Natural killer cell (primary cell): ENCODE measurements at regions not wholly inside any gene's neighbourhood (a gene's known extent, or its start where the extent isn't known, plus 50 kb on each side); places are given as distances from the start of the nearest gene placed in this dataset.

ENCODE experiments used
- ATAC-seq, 3 donors: fragments of 150-1000 bp in 2 of 3; fragments of 200-7000 bp in 1 of 3; cut with Tn5 transposase; 1 replicate in 1 of 3; 2 replicates in 2 of 3; pipeline ENCODE4 v1.10.0; 2021; ENCODE audit warnings: mild to moderate bottlenecking in 2 of 3, moderate library complexity in 2 of 3
- DNase-seq, 2 donors: peaks; one replicate each; pipeline versions ENCODE4 v3.0.0 to v3.0.0-alpha.2; 2013 to 2021; ENCODE audit warnings: mixed read lengths in 1 of 2
- H3K27ac ChIP-seq: one replicate; pipeline ENCODE4 v1.5.1; 2013; ENCODE audit warnings: mild to moderate bottlenecking, low read length
- H3K27me3 ChIP-seq: one replicate; pipeline ENCODE4 v1.6.1; 2013; ENCODE audit warnings: low read length; ENCODE audit not compliant: control insufficient read depth, insufficient read depth
- H3K36me3 ChIP-seq: one replicate; pipeline ENCODE4 v1.6.1; 2013; ENCODE audit warnings: low read length; ENCODE audit not compliant: control insufficient read depth, insufficient read depth
- H3K4me1 ChIP-seq: one replicate; pipeline ENCODE4 v1.6.1; 2013; ENCODE audit warnings: low read length; ENCODE audit not compliant: control insufficient read depth, insufficient read depth
- H3K4me3 ChIP-seq: one replicate; pipeline ENCODE4 v1.5.1; 2013; ENCODE audit warnings: low read length
- H3K9me3 ChIP-seq: one replicate; pipeline ENCODE4 v1.6.1; 2013; ENCODE audit warnings: low read length; ENCODE audit not compliant: control insufficient read depth, insufficient read depth
- H3K27ac Mint-ChIP-seq, 2 donors: one replicate each; pipeline ENCODE4 v1.8.0; 2022; ENCODE audit warnings: mild to moderate bottlenecking in 2 of 2, mixed read lengths in 2 of 2, moderate library complexity in 1 of 2
- H3K27me3 Mint-ChIP-seq, 2 donors: one replicate each; pipeline ENCODE4 v1.8.0; 2022; ENCODE audit warnings: low read depth in 2 of 2, mixed read lengths in 2 of 2
- H3K36me3 Mint-ChIP-seq: one replicate; pipeline ENCODE4 v1.8.0; 2022; ENCODE audit warnings: mixed read lengths
- H3K4me1 Mint-ChIP-seq, 2 donors: one replicate each; pipeline ENCODE4 v1.8.0; 2022; ENCODE audit warnings: mixed read lengths in 2 of 2
- H3K4me3 Mint-ChIP-seq: one replicate; pipeline ENCODE4 v1.8.0; 2022; ENCODE audit warnings: mild to moderate bottlenecking, moderate library complexity, mixed read lengths
- H3K9me3 Mint-ChIP-seq, 2 donors: one replicate each; pipeline ENCODE4 v1.8.0; 2022; ENCODE audit warnings: mixed read lengths in 2 of 2
- CTCF ChIP-seq: fragments of 200-600 bp; IDR thresholded peaks from one replicate; pipeline ENCODE4 v1.8.0; 2022; ENCODE audit warnings: antibody characterized with exemption
- WGBS: methylation state at CpG from one replicate; pipeline ENCODE4 v1.1.7; 2013; ENCODE audit warnings: missing lambda C conversion rate; ENCODE audit not compliant: insufficient coverage; 5-methylcytosine and 5-hydroxymethylcytosine counted together
- intact Hi-C: fragments of 100-400 bp; cut with micrococcal nuclease; formaldehyde crosslinking; loops from one replicate; pipeline ENCODE4 v1.14.2; 2022

- H3K4me1 Mint-ChIP-seq = no peaks in the 10 kb centered on the region
- Histone ChIP-seq H3K27me3 (no peaks in the 10 kb centered on the region), H3K4me3 (no peak overlapping the region), H3K4me1 (no peaks in the 10 kb centered on the region), H3K9me3 (peaks cover 3% of the 10 kb centered on the region), H3K36me3 (no peaks in the 10 kb centered on the region), H3K27ac (no peak overlapping the region)
- no CpG with 5 or more reads among the region's 1 CpG for WGBS
- DNase-seq = no peak
- no peak overlapping the region for H3K27ac Mint-ChIP-seq
- no peak for TF ChIP-seq CTCF
- peaks cover 9% of the 10 kb centered on the region for H3K36me3 Mint-ChIP-seq
- no peak overlapping the region for H3K4me3 Mint-ChIP-seq
- H3K27me3 Mint-ChIP-seq = no peaks in the 10 kb centered on the region
- intact Hi-C loops = no loop called here
- ATAC-seq = no peak
- peaks cover 10 to 11% of the 10 kb centered on the region in 2 donors for H3K9me3 Mint-ChIP-seq
Observed at GRCh38 chr2:186365406-186365805, 120.7 kb upstream of the ZC3H15 start.

GRCh38 chr2:186379052-186379451 is 107.0 kb upstream of the ZC3H15 start:
- Histone ChIP-seq H3K9me3 (peaks cover 11% of the 10 kb centered on the region), H3K4me1 (no peaks in the 10 kb centered on the region), H3K36me3 (no peaks in the 10 kb centered on the region), H3K27ac (no peak overlapping the region), H3K4me3 (no peak overlapping the region), H3K27me3 (no peaks in the 10 kb centered on the region)
- Mint-ChIP-seq H3K36me3 (peaks cover 10% of the 10 kb centered on the region), H3K4me3 (no peak overlapping the region), H3K27me3 (no peaks in the 10 kb centered on the region), H3K4me1 (no peaks in the 10 kb centered on the region), H3K27ac (no peak overlapping the region), H3K9me3 (peaks cover 10 to 22% of the 10 kb centered on the region in 2 donors)
- no peak for DNase-seq
- intact Hi-C loops = no loop called here
- ATAC-seq = no peak
- WGBS = 95% methylated on average over 3 of the region's 3 CpGs
- TF ChIP-seq CTCF = no peak

GRCh38 chr2:186380805-186381204 is 105.3 kb upstream of the ZC3H15 start:
- Mint-ChIP-seq H3K9me3 (peaks cover 13 to 25% of the 10 kb centered on the region in 2 donors), H3K4me3 (no peak overlapping the region), H3K4me1 (no peaks in the 10 kb centered on the region), H3K27ac (no peak overlapping the region), H3K27me3 (no peaks in the 10 kb centered on the region), H3K36me3 (peaks cover 17% of the 10 kb centered on the region)
- no CpG with 5 or more reads among the region's 2 CpGs for WGBS
- TF ChIP-seq CTCF = no peak
- H3K4me1 ChIP-seq = no peaks in the 10 kb centered on the region
- no peak overlapping the region for H3K27ac ChIP-seq
- no peaks in the 10 kb centered on the region for H3K27me3 ChIP-seq
- peaks cover 14% of the 10 kb centered on the region for H3K9me3 ChIP-seq
- DNase-seq = no peak
- no peak overlapping the region for H3K4me3 ChIP-seq
- no peak for ATAC-seq
- intact Hi-C loops = no loop called here
- H3K36me3 ChIP-seq = no peaks in the 10 kb centered on the region

- Histone ChIP-seq H3K27ac (no peak overlapping the region), H3K36me3 (no peaks in the 10 kb centered on the region), H3K4me1 (no peaks in the 10 kb centered on the region), H3K9me3 (peaks cover 15% of the 10 kb centered on the region), H3K4me3 (no peak overlapping the region), H3K27me3 (no peaks in the 10 kb centered on the region)
- Mint-ChIP-seq H3K36me3 (peaks cover 22% of the 10 kb centered on the region), H3K27me3 (no peaks in the 10 kb centered on the region), H3K4me1 (peaks cover 0 to 2% of the 10 kb centered on the region in 2 donors), H3K27ac (no peak overlapping the region), H3K9me3 (peaks cover 17 to 30% of the 10 kb centered on the region in 2 donors), H3K4me3 (no peak overlapping the region)
- no peak for TF ChIP-seq CTCF
- intact Hi-C loops = no loop called here
- 90% methylated on average over 13 of the region's 13 CpGs for WGBS
- DNase-seq (no peak), ATAC-seq (no peak)
Observed at GRCh38 chr2:186381573-186381972, 104.5 kb upstream of the ZC3H15 start.
